22Rv1 (cell line): ENCODE measurements at regions not wholly inside any gene's neighbourhood (a gene's known extent, or its start where the extent isn't known, plus 50 kb on each side); places are given as distances from the start of the nearest gene placed in this dataset.

Experiments
- H3K27ac ChIP-seq: fragments of 450-650 bp; 2 replicates; pipeline ENCODE4 v1.5.1; 2017
- CTCF ChIP-seq: fragments of 450-650 bp; IDR thresholded peaks from 2 replicates; pipeline ENCODE4 v1.5.1; 2017; ENCODE audit warnings: mild to moderate bottlenecking
- ZFX ChIP-seq: fragments of 450-650 bp; IDR thresholded peaks from 2 replicates; pipeline ENCODE4 v1.6.1; 2017; ENCODE audit warnings: antibody characterized with exemption, borderline replicate concordance

GRCh38 chr1:5494518-5494917 is 497.7 kb downstream of the NPHP4 start:
- no peak for TF ChIP-seq ZFX
- TF ChIP-seq CTCF, result no peak
- H3K27ac ChIP-seq, result no peak overlapping the region

- TF ChIP-seq ZFX (no peak), CTCF (no peak)
Observed at GRCh38 chr1:5493851-5494311, 498.3 kb downstream of the NPHP4 start.

GRCh38 chr1:5493275-5493674 is 498.9 kb downstream of the NPHP4 start:
- no peak for TF ChIP-seq CTCF
- TF ChIP-seq ZFX, result no peak
- no peak overlapping the region for H3K27ac ChIP-seq

More at GRCh38 chr1:5493851-5494311, 498.3 kb downstream of the NPHP4 start:
- H3K27ac ChIP-seq, result no peak overlapping the region

- H3K27ac ChIP-seq, result no peak overlapping the region
- no peak for TF ChIP-seq CTCF
- TF ChIP-seq ZFX, result no peak
Observed at GRCh38 chr1:5492846-5493245, 499.4 kb downstream of the NPHP4 start.

- H3K27ac ChIP-seq, result no peak overlapping the region
- no peak for TF ChIP-seq CTCF
- TF ChIP-seq ZFX, result no peak
Observed at GRCh38 chr1:5491207-5491904, 500.9 kb downstream of the NPHP4 start.

GRCh38 chr1:5490635-5491034 is 501.6 kb downstream of the NPHP4 start:
- H3K27ac ChIP-seq, result no peak overlapping the region
- TF ChIP-seq ZFX, result no peak
- TF ChIP-seq CTCF, result no peak

GRCh38 chr1:5488448-5488847 is 503.8 kb downstream of the NPHP4 start:
- no peak for TF ChIP-seq CTCF
- TF ChIP-seq ZFX, result no peak
- no peak overlapping the region for H3K27ac ChIP-seq
